IMR-90 (cell line): ENCODE measurements at regions not wholly inside any gene's neighbourhood (a gene's known extent, or its start where the extent isn't known, plus 50 kb on each side); places are given as distances from the start of the nearest gene placed in this dataset.

Experiments
- ATAC-seq: fragments of 200-7000 bp; cut with Tn5 transposase; 2 replicates; pipeline ENCODE4 v1.9.1; 2020; ENCODE audit warnings: low read depth, mild to moderate bottlenecking, moderate library complexity
- BruUV-seq: library from RNA; stranded (reverse); fragments of 400-500 nt; replicated peaks from 2 replicates; lab custom pipeline; 2021; lab: Mats Ljungman, UMichigan
- CTCF ChIA-PET: fragments of 300-600 bp; formaldehyde crosslinking; extraction: SDS; loops from one replicate; lab custom pipeline; 2021; ENCODE audit warnings: antibody characterized with exemption; lab: Yijun Ruan, JAX
- POLR2A ChIA-PET: fragments of 300-600 bp; sonication (Branson Sonifier 250); formaldehyde crosslinking; loops from one replicate; lab custom pipeline; 2022; ENCODE audit warnings: antibody characterized with exemption; ENCODE audit not compliant: unreplicated experiment; lab: Charles Lee
- DNase-seq: peaks from one replicate; pipeline ENCODE4 v3.0.0; 2013
- H2AFZ ChIP-seq: replicated peaks from 2 replicates; pipeline ENCODE3; 2013; ENCODE audit warnings: low read length, mild to moderate bottlenecking; ENCODE audit not compliant: poor library complexity
- H2AK5ac ChIP-seq: 2 replicates; pipeline ENCODE4 v1.6.1; 2013; ENCODE audit warnings: low read depth, low read length, inconsistent platforms
- H2AK9ac ChIP-seq: replicated peaks from 2 replicates; pipeline ENCODE3; 2013; ENCODE audit warnings: mild to moderate bottlenecking, low read depth, low read length, moderate library complexity; ENCODE audit not compliant: poor library complexity
- H2BK120ac ChIP-seq: 2 replicates; pipeline ENCODE4 v1.6.1; 2013; ENCODE audit warnings: low read depth, low read length, inconsistent platforms
- H2BK15ac ChIP-seq: 3 replicates; pipeline ENCODE4 v1.6.1; 2013; ENCODE audit warnings: low read depth, low read length, inconsistent platforms
- H2BK20ac ChIP-seq: 2 replicates; pipeline ENCODE4 v1.6.1; 2013; ENCODE audit warnings: low read depth, mild to moderate bottlenecking, inconsistent platforms, low read length, moderate library complexity
- H2BK5ac ChIP-seq: 2 replicates; pipeline ENCODE4 v1.6.1; 2013; ENCODE audit warnings: mild to moderate bottlenecking, low read depth, low read length, inconsistent platforms; ENCODE audit not compliant: poor library complexity, severe bottlenecking
- H3K14ac ChIP-seq: replicated peaks from 2 replicates; pipeline ENCODE4 v1.6.1; 2013; ENCODE audit warnings: low read depth, low read length, inconsistent platforms
- H3K18ac ChIP-seq: 2 replicates; pipeline ENCODE4 v1.6.1; 2013; ENCODE audit warnings: low read depth, low read length, control low read depth
- H3K23ac ChIP-seq: 2 replicates; pipeline ENCODE4 v1.6.1; 2013; ENCODE audit warnings: low read depth, low read length, inconsistent platforms
- H3K27ac ChIP-seq: 2 replicates; pipeline ENCODE4 v1.5.1; 2013; ENCODE audit warnings: mild to moderate bottlenecking, control low read depth, low read length; ENCODE audit not compliant: insufficient read depth
- H3K27me3 ChIP-seq: 2 replicates; pipeline ENCODE4 v1.6.1; 2013; ENCODE audit warnings: low read length; ENCODE audit not compliant: control insufficient read depth, insufficient read depth
- H3K36me3 ChIP-seq: 2 replicates; pipeline ENCODE4 v1.6.1; 2013; ENCODE audit warnings: low read length, mixed read lengths; ENCODE audit not compliant: control insufficient read depth, insufficient read depth
- H3K4ac ChIP-seq: 2 replicates; pipeline ENCODE4 v1.6.1; 2013; ENCODE audit warnings: low read depth, low read length, inconsistent platforms
- H3K4me1 ChIP-seq: 2 replicates; pipeline ENCODE4 v1.6.1; 2013; ENCODE audit warnings: low read length, mixed read lengths; ENCODE audit not compliant: control insufficient read depth, insufficient read depth
- H3K4me2 ChIP-seq: 2 replicates; pipeline ENCODE4 v1.6.1; 2013; ENCODE audit warnings: low read depth, mild to moderate bottlenecking, control low read depth, low read length, moderate library complexity
- H3K4me3 ChIP-seq: 2 replicates; pipeline ENCODE4 v1.5.1; 2013; ENCODE audit warnings: low read depth, mild to moderate bottlenecking, control low read depth, low read length, moderate library complexity; ENCODE audit not compliant: insufficient read depth
- H3K56ac ChIP-seq: 2 replicates; pipeline ENCODE4 v1.6.1; 2013; ENCODE audit warnings: low read length, inconsistent platforms; ENCODE audit not compliant: insufficient read depth; ENCODE audit errors: extremely low read depth
- H3K79me1 ChIP-seq, 2 experiments: 2 replicates each; pipeline ENCODE4 v1.6.1; 2013; ENCODE audit warnings: low read length in 2 of 2, inconsistent platforms in 1 of 2, low read depth in 1 of 2
- H3K9ac ChIP-seq: 2 replicates; pipeline ENCODE4 v1.6.1; 2013; ENCODE audit warnings: low read depth, low read length, control low read depth
- H3K9me1 ChIP-seq: 2 replicates; pipeline ENCODE4 v1.6.1; 2013; ENCODE audit warnings: low read length, inconsistent platforms; ENCODE audit not compliant: insufficient read depth
- H3K9me3 ChIP-seq: 2 replicates; pipeline ENCODE4 v1.6.1; 2013; ENCODE audit warnings: low read length; ENCODE audit not compliant: control insufficient read depth, insufficient read depth
- H4K20me1 ChIP-seq: 2 replicates; pipeline ENCODE4 v1.6.1; 2013; ENCODE audit warnings: low read length, inconsistent platforms; ENCODE audit not compliant: insufficient read depth
- H4K5ac ChIP-seq: 2 replicates; pipeline ENCODE4 v1.6.1; 2013; ENCODE audit warnings: mild to moderate bottlenecking, low read depth, low read length, control low read depth
- H4K8ac ChIP-seq, 2 experiments: 2 replicates each; pipeline ENCODE4 v1.6.1; 2013; ENCODE audit warnings: low read depth in 2 of 2, low read length in 2 of 2, control low read depth in 1 of 2, inconsistent platforms in 1 of 2
- H4K91ac ChIP-seq: 2 replicates; pipeline ENCODE4 v1.6.1; 2013; ENCODE audit warnings: low read depth, low read length, inconsistent platforms; ENCODE audit not compliant: insufficient read depth
- FOS ChIP-seq: fragments of 150-350 bp; IDR thresholded peaks from 2 replicates; pipeline ENCODE4 v1.6.1; 2016; ENCODE audit warnings: low read depth, low read length
- MAFK ChIP-seq: IDR thresholded peaks from 2 replicates; pipeline ENCODE4 v1.6.1; 2012; ENCODE audit warnings: low read depth, low read length, improper control_type of control experiment
- MAZ ChIP-seq: IDR thresholded peaks from 2 replicates; pipeline ENCODE4 v1.6.1; 2012; ENCODE audit warnings: low read depth, mild to moderate bottlenecking, low read length, improper control_type of control experiment, moderate library complexity, borderline replicate concordance
- SMC3 ChIP-seq: fragments of 150-350 bp; IDR thresholded peaks from 2 replicates; pipeline ENCODE4 v1.6.1; 2016; ENCODE audit warnings: low read depth, mild to moderate bottlenecking, antibody characterized with exemption, low read length, moderate library complexity
- USF2 ChIP-seq: fragments of 150-350 bp; IDR thresholded peaks from 2 replicates; pipeline ENCODE4 v1.6.1; 2017; ENCODE audit warnings: mild to moderate bottlenecking, antibody characterized with exemption, low read length, low read depth
- dilution Hi-C: fragments of 300-500 bp; cut with HindIII; formaldehyde crosslinking; loops from one replicate; pipeline ENCODE4 v1.14.3; 2018; ENCODE audit warnings: low sequenced_read_pairs; ENCODE audit not compliant: unreplicated experiment
- in situ Hi-C: fragments of 300-500 bp; cut with MboI; formaldehyde crosslinking; loops from 3 replicates; pipeline ENCODE4 v1.14.3; 2019; ENCODE audit warnings: low sequenced_read_pairs, inconsistent platforms, mixed read lengths
- intact Hi-C: fragments of 100-400 bp; cut with micrococcal nuclease; formaldehyde crosslinking; loops from 2 replicates; pipeline ENCODE4 v1.10.0; 2022
- TF ChIP-seq, protein P1 (sequence below): fragments of 150-350 bp; IDR thresholded peaks from 2 replicates; pipeline ENCODE4 v1.6.1; 2016; ENCODE audit warnings: low read depth, mild to moderate bottlenecking, low read length, moderate library complexity, borderline replicate concordance

DNA sequence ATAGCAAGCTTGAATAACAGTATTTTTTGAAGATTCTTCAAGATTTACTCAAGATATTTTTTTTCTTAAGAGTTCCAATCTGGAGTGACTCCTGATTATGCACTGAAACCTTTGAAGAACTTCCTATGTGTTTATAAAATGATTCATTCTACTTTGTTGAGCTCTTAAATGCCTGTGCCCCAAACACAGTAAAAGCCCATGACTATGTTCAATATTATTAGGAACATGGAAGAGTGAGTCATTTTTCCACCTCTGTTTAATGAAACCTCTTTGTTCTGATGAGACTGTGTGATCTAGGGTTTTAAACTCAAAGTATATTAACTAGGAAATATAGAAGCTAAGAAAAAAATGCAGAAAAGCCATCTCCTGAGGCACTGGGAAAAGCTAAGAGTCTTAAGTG, 415.0 kb upstream of the FBXO33 start:
- no peak overlapping the region for H2AK9ac ChIP-seq
- H3K27me3 ChIP-seq = no peaks in the 10 kb centered on the region
- H3K4me2 ChIP-seq = no peak overlapping the region
- H3K9me1 ChIP-seq = no peaks in the 10 kb centered on the region
- TF ChIP-seq MAZ = no peak
- TF ChIP-seq, protein P1, sequence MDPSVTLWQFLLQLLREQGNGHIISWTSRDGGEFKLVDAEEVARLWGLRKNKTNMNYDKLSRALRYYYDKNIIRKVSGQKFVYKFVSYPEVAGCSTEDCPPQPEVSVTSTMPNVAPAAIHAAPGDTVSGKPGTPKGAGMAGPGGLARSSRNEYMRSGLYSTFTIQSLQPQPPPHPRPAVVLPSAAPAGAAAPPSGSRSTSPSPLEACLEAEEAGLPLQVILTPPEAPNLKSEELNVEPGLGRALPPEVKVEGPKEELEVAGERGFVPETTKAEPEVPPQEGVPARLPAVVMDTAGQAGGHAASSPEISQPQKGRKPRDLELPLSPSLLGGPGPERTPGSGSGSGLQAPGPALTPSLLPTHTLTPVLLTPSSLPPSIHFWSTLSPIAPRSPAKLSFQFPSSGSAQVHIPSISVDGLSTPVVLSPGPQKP = no peak
- no peak for TF ChIP-seq FOS
- no peak for TF ChIP-seq USF2
- no peak for TF ChIP-seq SMC3
- TF ChIP-seq MAFK = no peak
- dilution Hi-C loops = no loop called here
- 0 out of 2 replicates have a peak, but pooled peaks cover 2% of the 10 kb centered on the region for H3K9me3 ChIP-seq
- H4K20me1 ChIP-seq = no peaks in the 10 kb centered on the region
- DNase-seq (no peak), ATAC-seq (no peak)
- ChIA-PET CTCF (interaction anchor here (0.5 kb wide), 1 partner anchor 36 kb away, joined by 6 read pairs; no protein-coding TSS in a partner anchor), POLR2A (no interaction called here)
- H3K27ac ChIP-seq = no peak overlapping the region
- H2BK15ac ChIP-seq = no peak overlapping the region
- no peak overlapping the region for H3K9ac ChIP-seq
- H3K36me3 ChIP-seq = no peaks in the 10 kb centered on the region
- intact Hi-C loops = no loop called here
- H2BK120ac ChIP-seq = no peak overlapping the region
- no peak overlapping the region for H3K56ac ChIP-seq
- H2BK20ac ChIP-seq = no peak overlapping the region
- no peak overlapping the region for H3K14ac ChIP-seq
- no TSS peak for BruUV-seq
- no peak overlapping the region for H2AFZ ChIP-seq
- in situ Hi-C loops = no loop called here
- H3K23ac ChIP-seq = no peak overlapping the region
- H3K4me3 ChIP-seq = no peak overlapping the region
- H2AK5ac ChIP-seq = no peak overlapping the region
- H3K18ac ChIP-seq = no peak overlapping the region
- no peak overlapping the region for H4K91ac ChIP-seq
- H2BK5ac ChIP-seq = no peak overlapping the region
- no peak overlapping the region for H4K8ac ChIP-seq
- no peak overlapping the region for H3K4ac ChIP-seq
- no peaks in the 10 kb centered on the region for H3K4me1 ChIP-seq
- H3K79me1 ChIP-seq = no peaks in the 10 kb centered on the region
- H4K5ac ChIP-seq = no peak overlapping the region
